ENCODE measurements at regions not wholly inside any gene's neighbourhood (a gene's known extent, or its start where the extent isn't known, plus 50 kb on each side); places are given as distances from the start of the nearest gene placed in this dataset.
"Not testable (repeated sequence)": the region's sequence is repeated elsewhere in the genome, so short reads cannot be mapped to it uniquely, and the experiment has no call there.

DNA sequence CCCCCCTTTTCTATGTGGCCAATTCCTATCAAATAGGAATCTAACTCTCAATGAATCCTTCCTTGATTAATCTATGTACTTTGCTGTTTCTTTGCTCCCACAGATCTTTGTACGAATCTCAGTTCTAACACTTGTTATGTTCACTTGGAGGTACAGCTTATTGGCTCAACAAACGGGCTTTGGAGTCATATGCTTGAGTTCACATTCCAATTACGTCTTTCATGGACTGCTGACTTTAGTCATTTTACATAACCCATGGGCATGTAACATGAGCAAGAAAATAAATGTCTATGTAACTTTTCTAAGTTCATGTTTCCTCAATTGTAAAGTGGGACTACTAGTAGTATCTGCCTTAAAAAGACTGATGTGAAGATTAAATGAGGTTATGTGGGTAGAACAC lies 123.2 kb upstream of the TBC1D5 start:
- CTCF ChIA-PET: no interaction called here
- H3K36me3 Mint-ChIP-seq (ENCODE audit: low read depth): no peaks in the 10 kb centered on the region

GRCh38 chr3:17861476-17861875 lies 119.0 kb upstream of the TBC1D5 start:
- H3K4me1 Mint-ChIP-seq (ENCODE audit: low read depth): no peaks in the 10 kb centered on the region
- H3K27ac Mint-ChIP-seq: no peak overlapping the region
- ChIA-PET POLR2A (no interaction called here), CTCF (no interaction called here)
- H3K27me3 Mint-ChIP-seq (ENCODE audit: low read depth): peaks cover 2% of the 10 kb centered on the region
- H3K9me3 Mint-ChIP-seq (ENCODE audit: insufficient read depth): no peaks in the 10 kb centered on the region
- ATAC-seq: no peak
- no peak overlapping the region for H3K4me3 Mint-ChIP-seq
- H3K36me3 Mint-ChIP-seq (ENCODE audit: low read depth): no peaks in the 10 kb centered on the region
- no peak for DNase-seq

More for the DNA sequence above, 123.2 kb upstream of the TBC1D5 start:
- ATAC-seq (no peak), DNase-seq (no peak)
- Mint-ChIP-seq H3K27ac (no peak overlapping the region), H3K4me1 (ENCODE audit: low read depth) (no peaks in the 10 kb centered on the region), H3K4me3 (no peak overlapping the region), H3K27me3 (ENCODE audit: low read depth) (peaks cover 4% of the 10 kb centered on the region), H3K9me3 (ENCODE audit: insufficient read depth) (no peaks in the 10 kb centered on the region)
- POLR2A ChIA-PET: no interaction called here

DNA sequence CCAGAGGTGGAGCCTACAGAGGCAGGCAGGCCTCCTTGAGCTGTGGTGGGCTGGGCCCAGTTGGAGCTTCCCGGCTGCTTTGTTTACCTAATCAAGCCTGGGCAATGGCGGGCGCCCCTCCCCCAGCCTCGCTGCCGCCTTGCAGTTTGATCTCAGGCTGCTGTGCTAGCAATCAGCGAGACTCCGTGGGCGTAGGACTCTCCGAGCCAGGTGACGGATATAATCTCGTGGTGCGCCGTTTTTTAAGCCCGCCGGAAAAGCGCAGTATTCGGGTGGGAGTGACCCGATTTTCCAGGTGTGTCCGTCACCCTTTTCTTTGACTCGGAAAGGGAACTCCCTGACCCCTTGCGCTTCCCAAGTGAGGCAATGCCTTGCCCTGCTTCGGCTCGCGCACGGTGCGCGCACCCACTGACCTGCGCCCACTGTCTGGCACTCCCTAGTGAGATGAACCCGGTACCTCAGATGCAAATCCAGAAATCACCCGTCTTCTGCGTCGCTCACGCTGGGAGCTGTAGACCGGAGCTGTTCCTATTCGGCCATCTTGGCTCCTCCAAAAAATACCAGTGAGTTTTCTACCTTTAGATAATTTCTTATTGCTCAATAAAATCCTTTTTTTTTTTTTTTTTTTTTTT lies 118.5 kb upstream of the TBC1D5 start:
- H3K27me3 Mint-ChIP-seq (ENCODE audit: low read depth); H3K9me3 Mint-ChIP-seq (ENCODE audit: insufficient read depth); H3K36me3 Mint-ChIP-seq (ENCODE audit: low read depth); DNase-seq; ATAC-seq; POLR2A ChIA-PET; H3K4me3 Mint-ChIP-seq; CTCF ChIA-PET; H3K27ac Mint-ChIP-seq; H3K4me1 Mint-ChIP-seq (ENCODE audit: low read depth): not testable (repeated sequence)

DNA sequence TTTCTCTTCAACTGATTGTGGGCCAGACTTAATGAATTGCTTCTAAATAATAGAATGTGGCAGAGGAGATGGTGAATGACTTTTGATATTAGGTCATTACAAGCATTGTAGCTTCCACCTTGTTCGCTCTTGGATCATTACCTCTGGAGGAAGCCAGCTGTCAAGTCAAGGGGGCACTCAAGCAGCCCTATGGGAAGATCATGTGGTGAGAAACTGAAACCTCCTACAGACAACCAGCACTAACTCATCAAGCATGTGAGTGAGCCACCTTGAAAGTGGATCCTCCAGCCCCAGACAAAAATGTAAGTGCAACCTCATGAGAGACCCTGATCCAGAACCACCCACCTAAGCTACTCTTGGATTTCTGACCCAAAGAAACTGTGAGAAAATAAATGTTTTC lies 109.8 kb upstream of the TBC1D5 start:
- Mint-ChIP-seq H3K27me3 (ENCODE audit: low read depth) (peaks cover 27% of the 10 kb centered on the region), H3K4me3 (no peak overlapping the region), H3K4me1 (ENCODE audit: low read depth) (no peaks in the 10 kb centered on the region), H3K27ac (no peak overlapping the region), H3K36me3 (ENCODE audit: low read depth) (no peaks in the 10 kb centered on the region), H3K9me3 (ENCODE audit: insufficient read depth) (no peaks in the 10 kb centered on the region)
- DNase-seq (no peak), ATAC-seq (no peak)
- CTCF ChIA-PET: interaction anchor here (3.0 kb wide), 1 partner anchor 11 kb away, joined by 16 read pairs; no protein-coding TSS in a partner anchor
- POLR2A ChIA-PET: no interaction called here

DNA sequence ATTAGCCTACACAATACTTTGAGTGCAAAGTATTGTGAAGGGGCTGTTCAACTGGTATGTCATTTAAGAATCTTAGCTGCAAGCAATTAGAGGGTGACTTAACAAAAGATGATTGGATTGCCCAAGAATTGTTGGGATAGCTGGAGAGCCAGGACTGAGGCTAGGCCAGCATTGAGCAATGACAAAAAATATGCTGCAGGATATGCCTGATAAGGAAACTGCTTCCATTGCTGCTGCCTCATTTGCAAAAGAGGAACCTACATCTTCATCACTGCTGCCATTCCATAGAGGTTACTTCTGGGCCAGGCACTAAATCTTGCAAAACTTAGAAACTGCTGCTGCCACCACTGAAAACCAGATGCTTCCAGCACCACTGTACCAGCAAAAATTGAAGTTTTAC lies 108.0 kb upstream of the TBC1D5 start:
- Mint-ChIP-seq H3K36me3 (ENCODE audit: low read depth) (no peaks in the 10 kb centered on the region), H3K27me3 (ENCODE audit: low read depth) (peaks cover 17% of the 10 kb centered on the region), H3K27ac (no peak overlapping the region), H3K4me3 (no peak overlapping the region), H3K4me1 (ENCODE audit: low read depth) (no peaks in the 10 kb centered on the region), H3K9me3 (ENCODE audit: insufficient read depth) (no peaks in the 10 kb centered on the region)
- ChIA-PET CTCF (interaction anchor here (3.0 kb wide), 1 partner anchor 10 kb away, joined by 16 read pairs; no protein-coding TSS in a partner anchor), POLR2A (no interaction called here)
- DNase-seq (no peak), ATAC-seq (no peak)

- DNase-seq (no peak), ATAC-seq (no peak)
- Mint-ChIP-seq H3K4me3 (no peak overlapping the region), H3K27ac (no peak overlapping the region), H3K27me3 (ENCODE audit: low read depth) (no peaks in the 10 kb centered on the region), H3K36me3 (ENCODE audit: low read depth) (no peaks in the 10 kb centered on the region), H3K4me1 (ENCODE audit: low read depth) (no peaks in the 10 kb centered on the region), H3K9me3 (ENCODE audit: insufficient read depth) (no peaks in the 10 kb centered on the region)
- ChIA-PET POLR2A (no interaction called here), CTCF (no interaction called here)
Measured at GRCh38 chr3:17848102-17848501, 105.7 kb upstream of the TBC1D5 start.

GRCh38 chr3:17847156-17847555 lies 104.7 kb upstream of the TBC1D5 start:
- Mint-ChIP-seq H3K36me3 (ENCODE audit: low read depth) (no peaks in the 10 kb centered on the region), H3K9me3 (ENCODE audit: insufficient read depth) (no peaks in the 10 kb centered on the region), H3K27ac (no peak overlapping the region), H3K4me1 (ENCODE audit: low read depth) (no peaks in the 10 kb centered on the region), H3K4me3 (no peak overlapping the region), H3K27me3 (ENCODE audit: low read depth) (no peaks in the 10 kb centered on the region)
- ATAC-seq: no peak
- ChIA-PET CTCF (no interaction called here), POLR2A (no interaction called here)
- DNase-seq: no peak

DNA sequence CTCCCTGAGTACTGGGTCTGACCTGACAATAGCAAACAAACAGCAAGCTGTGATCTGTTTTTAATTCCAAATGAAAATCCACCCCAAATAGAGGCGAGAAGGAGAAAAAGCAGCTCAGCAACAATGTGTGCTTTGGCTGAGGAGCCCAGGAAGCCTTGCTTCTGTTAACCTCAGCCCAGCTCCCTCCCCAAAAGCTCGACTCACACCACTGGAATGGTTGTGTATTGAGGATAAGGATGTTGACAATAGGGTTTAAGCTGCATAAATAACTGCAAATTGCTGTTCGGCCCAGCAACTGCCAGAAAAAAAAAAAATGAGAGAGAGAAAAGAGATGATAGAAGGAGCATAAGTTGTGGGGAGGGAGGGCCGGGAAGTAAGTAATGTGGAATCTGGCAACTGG lies 104.0 kb upstream of the TBC1D5 start:
- Mint-ChIP-seq H3K9me3 (ENCODE audit: insufficient read depth) (no peaks in the 10 kb centered on the region), H3K36me3 (ENCODE audit: low read depth) (no peaks in the 10 kb centered on the region), H3K27ac (no peak overlapping the region), H3K4me1 (ENCODE audit: low read depth) (no peaks in the 10 kb centered on the region), H3K4me3 (no peak overlapping the region), H3K27me3 (ENCODE audit: low read depth) (no peaks in the 10 kb centered on the region)
- no peak for DNase-seq
- CTCF ChIA-PET: no interaction called here
- ATAC-seq: no peak
- POLR2A ChIA-PET: no interaction called here

DNA sequence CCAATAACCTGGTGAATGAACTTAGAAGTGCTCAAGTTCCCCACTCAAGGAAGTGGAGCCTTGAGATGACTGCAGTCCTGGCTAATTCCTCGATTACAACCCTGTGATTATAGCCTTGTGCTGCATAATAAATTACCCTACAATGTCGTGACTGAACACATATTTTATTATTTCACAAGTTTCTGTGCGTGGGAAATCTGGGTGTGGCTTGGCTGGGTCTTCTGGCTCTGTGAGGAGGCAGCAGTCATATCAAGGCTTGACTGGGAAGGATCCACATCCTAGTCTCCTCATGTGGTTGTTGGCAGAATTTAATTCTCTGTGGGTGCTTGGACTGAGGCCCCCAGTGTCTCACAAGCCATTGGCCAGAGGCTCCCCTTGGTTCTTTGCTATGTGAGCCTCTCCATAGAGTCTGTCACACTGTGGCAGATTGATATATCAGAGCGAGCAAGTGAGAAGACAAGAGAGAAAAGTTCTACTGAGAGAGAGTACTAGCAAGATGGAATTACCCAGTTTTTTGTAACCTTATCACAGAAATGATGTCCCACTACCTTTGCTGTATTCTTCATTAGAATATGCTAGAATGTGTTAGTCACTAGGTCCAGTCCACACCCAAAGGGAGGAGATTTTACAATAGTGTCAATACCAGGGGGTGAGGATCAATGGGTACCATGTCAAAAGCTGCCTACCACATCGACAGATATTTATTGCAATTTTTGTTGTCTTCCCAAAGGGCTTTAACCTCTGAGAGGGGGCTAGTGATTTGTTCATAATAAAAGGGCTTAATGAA lies 102.8 kb upstream of the TBC1D5 start:
- H3K27me3 Mint-ChIP-seq (ENCODE audit: low read depth): no peaks in the 10 kb centered on the region
- POLR2A ChIA-PET: no interaction called here
- H3K36me3 Mint-ChIP-seq (ENCODE audit: low read depth): no peaks in the 10 kb centered on the region
- no peak for DNase-seq
- CTCF ChIA-PET: no interaction called here
- no peaks in the 10 kb centered on the region for H3K9me3 Mint-ChIP-seq (ENCODE audit: insufficient read depth)
- H3K4me1 Mint-ChIP-seq (ENCODE audit: low read depth): no peaks in the 10 kb centered on the region
- no peak for ATAC-seq
- no peak overlapping the region for H3K27ac Mint-ChIP-seq
- no peak overlapping the region for H3K4me3 Mint-ChIP-seq

- H3K27me3 Mint-ChIP-seq (ENCODE audit: low read depth): no peaks in the 10 kb centered on the region
- H3K4me3 Mint-ChIP-seq: no peak overlapping the region
- no peaks in the 10 kb centered on the region for H3K36me3 Mint-ChIP-seq (ENCODE audit: low read depth)
- H3K9me3 Mint-ChIP-seq (ENCODE audit: insufficient read depth): no peaks in the 10 kb centered on the region
- ATAC-seq (no peak), DNase-seq (no peak)
- POLR2A ChIA-PET: no interaction called here
- no peaks in the 10 kb centered on the region for H3K4me1 Mint-ChIP-seq (ENCODE audit: low read depth)
- CTCF ChIA-PET: interaction anchor here (1.2 kb wide), 1 partner anchor 415 kb away, joined by 3 read pairs; no protein-coding TSS in a partner anchor
- H3K27ac Mint-ChIP-seq: no peak overlapping the region
Measured at GRCh38 chr3:17844236-17844635, 101.8 kb upstream of the TBC1D5 start.

- Mint-ChIP-seq H3K9me3 (ENCODE audit: insufficient read depth) (no peaks in the 10 kb centered on the region), H3K4me1 (ENCODE audit: low read depth) (no peaks in the 10 kb centered on the region), H3K27ac (no peak overlapping the region), H3K4me3 (no peak overlapping the region), H3K36me3 (ENCODE audit: low read depth) (no peaks in the 10 kb centered on the region), H3K27me3 (ENCODE audit: low read depth) (peaks cover 6% of the 10 kb centered on the region)
- CTCF ChIA-PET: interaction anchor here (0.7 to 3.3 kb wide), 53 partner anchors 10 to 1240 kb away, joined by 3 to 44 read pairs (median 4); partner anchors contain the start of gene TBC1D5
- POLR2A ChIA-PET: no interaction called here
- peak; percentile 79 for DNase-seq
- ATAC-seq: peak; percentile 89
Measured at GRCh38 chr3:17841190-17841828, 98.9 kb upstream of the TBC1D5 start.

DNA sequence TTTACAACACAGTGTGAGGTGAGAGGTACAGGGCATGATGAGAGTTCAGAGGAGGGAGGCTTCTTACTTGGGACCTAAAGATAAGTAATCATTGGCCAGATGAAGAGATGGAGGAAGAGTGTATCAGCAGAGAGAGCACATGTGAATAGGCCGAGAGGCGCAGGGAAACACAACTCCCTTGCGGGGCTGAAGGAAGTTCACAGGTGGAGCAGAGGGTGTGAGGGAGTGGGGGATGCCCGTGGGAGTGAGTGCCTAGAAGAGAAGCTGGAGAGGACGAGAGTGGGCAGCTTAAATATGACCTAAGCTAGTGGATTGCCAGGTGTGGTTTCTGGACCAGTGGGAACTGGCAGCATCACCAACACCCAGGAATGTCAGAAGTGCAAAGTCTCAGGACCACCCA lies 98.2 kb upstream of the TBC1D5 start:
- no peak overlapping the region for H3K4me3 Mint-ChIP-seq
- CTCF ChIA-PET: interaction anchor here (0.7 to 3.3 kb wide), 46 partner anchors 9 to 1240 kb away, joined by 3 to 44 read pairs (median 4); partner anchors contain the start of gene TBC1D5
- H3K27ac Mint-ChIP-seq: no peak overlapping the region
- DNase-seq (no peak), ATAC-seq (no peak)
- H3K27me3 Mint-ChIP-seq (ENCODE audit: low read depth): peaks cover 6% of the 10 kb centered on the region
- no peaks in the 10 kb centered on the region for H3K9me3 Mint-ChIP-seq (ENCODE audit: insufficient read depth)
- no peaks in the 10 kb centered on the region for H3K36me3 Mint-ChIP-seq (ENCODE audit: low read depth)
- POLR2A ChIA-PET: no interaction called here
- H3K4me1 Mint-ChIP-seq (ENCODE audit: low read depth): no peaks in the 10 kb centered on the region
